Stomach (tissue), 8 donors: ENCODE measurements at regions not wholly inside any gene's neighbourhood (a gene's known extent, or its start where the extent isn't known, plus 50 kb on each side); places are given as distances from the start of the nearest gene placed in this dataset.

Experiments
- DNase-seq, 2 donors: peaks; one replicate each; pipeline versions ENCODE4 v3.0.0 to v3.0.0-alpha.2; 2013 to 2019
- H3K27ac ChIP-seq, 5 donors: fragments of 200-600 bp in 4 of 5; sonication (generic) in 4 of 5; one replicate each; pipeline ENCODE4 v1.5.1; 2013 to 2019; ENCODE audit warnings: mild to moderate bottlenecking in 1 of 5, moderate library complexity in 1 of 5
- H3K27me3 ChIP-seq, 3 donors: fragments of 200-600 bp; sonication (generic); one replicate each; pipeline ENCODE4 v1.5.1; 2017 to 2019; ENCODE audit warnings: mixed run types in 1 of 3
- H3K36me3 ChIP-seq, 4 donors: fragments of 200-600 bp; sonication (generic); 1 replicate in 3 of 4; 2 replicates in 1 of 4; pipeline ENCODE4 v1.5.1; 2016 to 2019
- H3K4me1 ChIP-seq, 4 donors: fragments of 200-600 bp; sonication (generic); one replicate each; pipeline ENCODE4 v1.5.1; 2016 to 2019
- H3K4me3 ChIP-seq, 4 donors: fragments of 200-600 bp; sonication (generic) in 3 of 4; one replicate each; pipeline ENCODE4 v1.5.1; 2016 to 2019; ENCODE audit warnings: mild to moderate bottlenecking in 1 of 4
- H3K9me3 ChIP-seq, 4 donors: fragments of 200-600 bp; sonication (generic); one replicate each; pipeline ENCODE4 v1.5.1; 2016 to 2019
- EP300 ChIP-seq: sonication (generic); formaldehyde crosslinking; IDR thresholded peaks from one replicate; pipeline ENCODE4 v1.6.1; 2017; ENCODE audit warnings: antibody characterized with exemption
- POLR2A ChIP-seq, 4 donors: fragments of 450-650 bp; IDR thresholded peaks; one replicate each; pipeline ENCODE4 v1.6.1; 2016; ENCODE audit warnings: antibody characterized with exemption in 4 of 4, control low read depth in 2 of 4, mild to moderate bottlenecking in 1 of 4, moderate library complexity in 1 of 4
- POLR2AphosphoS5 ChIP-seq, 3 donors: sonication (generic); formaldehyde crosslinking; IDR thresholded peaks; one replicate each; pipeline ENCODE4 v1.6.1; 2016; ENCODE audit warnings: antibody characterized with exemption in 3 of 3
- WGBS, 5 donors: extraction: QIAGEN DNeasy Blood & Tissue Kit in 3 of 5; methylation state at CpG; one replicate each; pipeline versions ENCODE4 v1.1.5 to v1.1.7; 2013 to 2018; 5-methylcytosine and 5-hydroxymethylcytosine counted together
- intact Hi-C: fragments of 100-400 bp; cut with DNase I; formaldehyde crosslinking; loops from one replicate; pipeline ENCODE4 v1.15.1; 2023; ENCODE audit warnings: low total_unique reads
- TF ChIP-seq, protein P1 (sequence below), 7 experiments: fragments of 450-650 bp in 4 of 7; fragments of 200-600 bp in 3 of 7; sonication (generic) in 3 of 7; IDR thresholded peaks; one replicate each; pipeline ENCODE4 v1.5.1; 2016 to 2019; ENCODE audit warnings: antibody characterized with exemption in 7 of 7, control low read depth in 2 of 7, mild to moderate bottlenecking in 1 of 7
- donor health status: healthy with polysubstance abuse.
- donor health status: Bipolar disorder and iron deficiency.
- donor health status: healthy.

DNA sequence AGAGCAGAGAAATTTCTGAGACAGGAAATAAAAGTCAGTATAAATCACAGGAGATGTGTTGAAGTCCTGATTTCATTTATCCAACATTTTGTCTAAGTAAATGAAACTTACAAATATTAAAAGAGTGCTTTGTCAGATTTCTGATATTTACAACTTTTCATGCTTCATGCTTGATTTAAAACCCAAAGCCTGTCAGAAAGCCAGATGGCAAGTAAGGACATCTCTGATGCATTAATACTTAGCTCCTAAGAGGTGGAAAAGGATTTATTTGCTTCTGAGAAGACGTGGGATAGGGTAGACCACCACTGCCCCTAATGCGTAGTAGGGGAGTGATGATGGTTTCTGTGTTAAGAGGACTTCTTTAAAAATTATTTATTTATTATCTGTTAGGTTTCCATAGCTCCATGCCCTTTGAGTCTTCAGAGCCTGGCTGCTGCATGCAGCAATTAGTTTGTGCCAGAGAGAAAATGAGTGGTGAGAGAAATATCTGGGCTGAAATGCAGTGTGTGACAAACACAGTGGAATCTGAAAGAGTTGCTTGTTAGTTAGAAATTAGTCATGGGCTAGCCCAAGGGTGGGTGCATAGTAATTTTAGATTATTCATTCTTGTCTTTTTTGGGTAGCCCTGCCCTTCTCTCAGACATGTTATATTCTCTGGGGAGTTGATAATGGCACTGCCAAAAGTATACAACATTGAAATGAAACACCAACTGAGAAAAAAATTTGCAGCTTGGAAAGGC is 333.8 kb downstream of the C4orf33 start:
- Histone ChIP-seq H3K27ac (no peak overlapping the region), H3K4me1 (no peaks in the 10 kb centered on the region), H3K36me3 (no peaks in the 10 kb centered on the region), H3K27me3 (no peaks in the 10 kb centered on the region), H3K9me3 (no peaks in the 10 kb centered on the region), H3K4me3 (no peak overlapping the region)
- no peak for TF ChIP-seq POLR2AphosphoS5 (IDR thresholded peaks at IDR 0.05)
- TF ChIP-seq, protein P1, sequence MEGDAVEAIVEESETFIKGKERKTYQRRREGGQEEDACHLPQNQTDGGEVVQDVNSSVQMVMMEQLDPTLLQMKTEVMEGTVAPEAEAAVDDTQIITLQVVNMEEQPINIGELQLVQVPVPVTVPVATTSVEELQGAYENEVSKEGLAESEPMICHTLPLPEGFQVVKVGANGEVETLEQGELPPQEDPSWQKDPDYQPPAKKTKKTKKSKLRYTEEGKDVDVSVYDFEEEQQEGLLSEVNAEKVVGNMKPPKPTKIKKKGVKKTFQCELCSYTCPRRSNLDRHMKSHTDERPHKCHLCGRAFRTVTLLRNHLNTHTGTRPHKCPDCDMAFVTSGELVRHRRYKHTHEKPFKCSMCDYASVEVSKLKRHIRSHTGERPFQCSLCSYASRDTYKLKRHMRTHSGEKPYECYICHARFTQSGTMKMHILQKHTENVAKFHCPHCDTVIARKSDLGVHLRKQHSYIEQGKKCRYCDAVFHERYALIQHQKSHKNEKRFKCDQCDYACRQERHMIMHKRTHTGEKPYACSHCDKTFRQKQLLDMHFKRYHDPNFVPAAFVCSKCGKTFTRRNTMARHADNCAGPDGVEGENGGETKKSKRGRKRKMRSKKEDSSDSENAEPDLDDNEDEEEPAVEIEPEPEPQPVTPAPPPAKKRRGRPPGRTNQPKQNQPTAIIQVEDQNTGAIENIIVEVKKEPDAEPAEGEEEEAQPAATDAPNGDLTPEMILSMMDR (IDR thresholded peaks at IDR 0.05): no peak
- no peak for TF ChIP-seq POLR2A (IDR thresholded peaks at IDR 0.05)
- TF ChIP-seq EP300: no peak
- 54 to 59% (median 54%) methylated on average over 2 of the region's 2 CpGs for WGBS, 5 donors
- DNase-seq: peak in 1 of 2 donors; percentile 5
- intact Hi-C loops: no loop called here

- no peaks in the 10 kb centered on the region for H3K9me3 ChIP-seq
- intact Hi-C loops: no loop called here
- no peaks in the 10 kb centered on the region for H3K27me3 ChIP-seq
- H3K4me3 ChIP-seq: no peak overlapping the region
- 86 to 94% (median 90%) methylated on average over 4 of the region's 4 CpGs for WGBS, 5 donors
- no peaks in the 10 kb centered on the region for H3K36me3 ChIP-seq
- TF ChIP-seq POLR2A (IDR thresholded peaks at IDR 0.05) (no peak), POLR2AphosphoS5 (IDR thresholded peaks at IDR 0.05) (no peak), EP300 (no peak)
- TF ChIP-seq, protein P1 (IDR thresholded peaks at IDR 0.05): no peak
- no peak overlapping the region for H3K27ac ChIP-seq
- no peaks in the 10 kb centered on the region for H3K4me1 ChIP-seq
- no peak for DNase-seq
These were observed 341.4 kb downstream of the C4orf33 start for GRCh38 chr4:129437347-129437746.

GRCh38 chr4:129438456-129438981 is 342.6 kb downstream of the C4orf33 start:
- 69 to 79% (median 76%) methylated on average over 4 of the region's 4 CpGs for WGBS, 5 donors
- no peak for DNase-seq
- H3K9me3 ChIP-seq: no peaks in the 10 kb centered on the region
- intact Hi-C loops: no loop called here
- H3K27me3 ChIP-seq: no peaks in the 10 kb centered on the region
- H3K36me3 ChIP-seq: no peaks in the 10 kb centered on the region
- H3K4me1 ChIP-seq: no peaks in the 10 kb centered on the region
- TF ChIP-seq POLR2AphosphoS5 (IDR thresholded peaks at IDR 0.05) (no peak), POLR2A (IDR thresholded peaks at IDR 0.05) (no peak)
- TF ChIP-seq, protein P1 (IDR thresholded peaks at IDR 0.05): no peak
- no peak overlapping the region for H3K27ac ChIP-seq
- no peak overlapping the region for H3K4me3 ChIP-seq

- Histone ChIP-seq H3K4me3 (no peak overlapping the region), H3K27me3 (no peaks in the 10 kb centered on the region), H3K9me3 (no peaks in the 10 kb centered on the region), H3K27ac (no peak overlapping the region), H3K4me1 (no peaks in the 10 kb centered on the region), H3K36me3 (no peaks in the 10 kb centered on the region)
- TF ChIP-seq, protein P1 (IDR thresholded peaks at IDR 0.05): no peak
- no peak for TF ChIP-seq POLR2A (IDR thresholded peaks at IDR 0.05)
- TF ChIP-seq EP300: no peak
- TF ChIP-seq POLR2AphosphoS5 (IDR thresholded peaks at IDR 0.05): no peak
- intact Hi-C loops: no loop called here
- WGBS, 5 donors: 47 to 72% (median 62%) methylated on average over 1 of the region's 1 CpG; no CpG with 5 or more reads in 2 of the 5 donors
- no peak for DNase-seq
These were observed 350.1 kb downstream of the C4orf33 start for GRCh38 chr4:129446074-129446473.
